ENCODE measurements at regions not wholly inside any gene's neighbourhood (a gene's known extent, or its start where the extent isn't known, plus 50 kb on each side); places are given as distances from the start of the nearest gene placed in this dataset.

GRCh38 chr9:16310278-16311110, 560.0 kb downstream of the BNC2 start:
- no peak for TF ChIP-seq POLR2A (IDR thresholded peaks at IDR 0.05; ENCODE audit: low read length)
- TF ChIP-seq GATA1 (IDR thresholded peaks at IDR 0.05; ENCODE audit: low read depth, low read length) = no peak
